Epithelial cell of prostate (primary cell): ENCODE measurements at regions not wholly inside any gene's neighbourhood (a gene's known extent, or its start where the extent isn't known, plus 50 kb on each side); places are given as distances from the start of the nearest gene placed in this dataset.

Experiments
- DNase-seq: peaks from one replicate; pipeline ENCODE4 v3.0.0-alpha.2; 2011; ENCODE audit warnings: low read depth, low spot score
- H3K27ac ChIP-seq: fragments of 450-650 bp; 2 replicates; pipeline ENCODE4 v1.5.1; 2017; ENCODE audit warnings: mild to moderate bottlenecking

DNA sequence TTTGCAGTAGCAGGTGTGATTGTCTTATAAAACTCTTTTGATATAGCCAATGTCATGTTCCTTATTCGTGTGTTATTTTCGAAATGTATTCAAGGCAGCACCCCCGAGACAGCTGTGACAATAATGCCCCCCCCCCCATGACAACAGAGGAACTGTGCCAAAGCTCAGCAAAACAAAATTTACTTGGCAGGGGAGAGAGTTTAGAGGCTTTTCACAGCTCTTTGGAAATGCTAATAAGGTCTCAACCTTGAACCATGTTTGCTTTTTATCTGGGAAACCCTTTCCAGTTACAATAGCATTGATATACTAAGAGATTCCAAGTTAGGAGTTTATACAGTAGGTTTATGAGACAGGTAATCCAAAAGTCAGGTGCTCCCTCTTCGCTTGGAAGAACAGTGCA lies 56.4 kb upstream of the USP44 start:
- peak overlapping the region; percentile 78 for H3K27ac ChIP-seq
- no peak for DNase-seq

GRCh38 chr12:95605875-95606274 lies 54.6 kb upstream of the USP44 start:
- no peak for DNase-seq
- no peak overlapping the region for H3K27ac ChIP-seq

DNA sequence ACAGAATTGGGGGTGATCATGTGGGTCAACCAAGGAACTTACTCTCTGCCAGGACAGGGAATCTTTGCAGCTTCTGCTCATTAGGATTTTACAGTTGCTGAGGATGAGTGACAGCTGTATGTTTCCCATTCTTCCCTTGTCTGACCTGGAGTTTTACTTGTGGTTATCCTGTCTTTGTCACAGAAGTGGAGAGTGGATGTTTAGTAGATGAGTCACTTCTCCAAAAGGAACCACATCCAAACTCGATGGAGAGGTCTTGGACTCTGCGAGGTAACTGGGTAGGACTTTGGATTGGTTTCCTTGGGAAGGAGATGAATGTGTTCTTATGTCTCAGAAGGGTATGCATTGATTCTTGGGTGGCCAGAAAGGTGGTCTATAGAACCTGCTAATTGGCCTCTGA lies 53.8 kb upstream of the USP44 start:
- H3K27ac ChIP-seq, result no peak overlapping the region
- no peak for DNase-seq

DNA sequence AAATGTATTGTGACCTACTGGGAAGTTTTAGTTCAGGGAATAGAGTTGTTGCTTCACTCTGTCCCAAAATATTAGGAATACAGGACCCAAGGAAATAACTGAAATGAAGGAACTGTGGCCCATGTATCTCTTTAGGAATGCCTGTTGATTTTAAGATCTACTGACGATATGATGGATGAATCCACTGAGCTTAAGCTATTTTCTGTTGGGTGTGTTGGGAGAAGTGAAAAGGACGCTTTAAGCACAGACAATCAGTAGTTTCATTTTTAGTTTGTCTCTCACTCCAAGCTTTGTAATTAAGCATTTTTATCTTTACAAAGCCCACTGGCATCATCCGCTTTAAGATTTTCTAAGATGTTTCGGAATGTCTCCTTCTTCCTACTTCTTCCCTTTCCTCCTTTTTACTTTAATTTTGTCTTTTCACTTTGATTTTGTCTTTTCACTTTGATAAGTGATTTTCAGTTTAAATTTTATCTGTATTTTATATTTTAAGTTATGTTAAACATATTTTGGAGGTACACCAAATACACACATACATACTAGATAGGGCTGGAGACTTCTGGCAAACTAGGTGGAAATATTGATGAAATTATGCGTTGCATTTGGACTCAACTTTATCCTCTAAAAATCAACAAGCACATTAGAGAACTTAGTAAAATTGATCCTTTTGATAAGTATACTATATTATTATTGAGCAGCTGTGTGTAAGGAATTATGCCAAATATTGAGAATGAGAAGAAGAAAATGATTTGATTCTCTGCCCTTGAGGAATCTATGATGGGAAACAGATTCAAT lies 52.3 kb upstream of the USP44 start:
- no peak overlapping the region for H3K27ac ChIP-seq
- DNase-seq, result no peak

DNA sequence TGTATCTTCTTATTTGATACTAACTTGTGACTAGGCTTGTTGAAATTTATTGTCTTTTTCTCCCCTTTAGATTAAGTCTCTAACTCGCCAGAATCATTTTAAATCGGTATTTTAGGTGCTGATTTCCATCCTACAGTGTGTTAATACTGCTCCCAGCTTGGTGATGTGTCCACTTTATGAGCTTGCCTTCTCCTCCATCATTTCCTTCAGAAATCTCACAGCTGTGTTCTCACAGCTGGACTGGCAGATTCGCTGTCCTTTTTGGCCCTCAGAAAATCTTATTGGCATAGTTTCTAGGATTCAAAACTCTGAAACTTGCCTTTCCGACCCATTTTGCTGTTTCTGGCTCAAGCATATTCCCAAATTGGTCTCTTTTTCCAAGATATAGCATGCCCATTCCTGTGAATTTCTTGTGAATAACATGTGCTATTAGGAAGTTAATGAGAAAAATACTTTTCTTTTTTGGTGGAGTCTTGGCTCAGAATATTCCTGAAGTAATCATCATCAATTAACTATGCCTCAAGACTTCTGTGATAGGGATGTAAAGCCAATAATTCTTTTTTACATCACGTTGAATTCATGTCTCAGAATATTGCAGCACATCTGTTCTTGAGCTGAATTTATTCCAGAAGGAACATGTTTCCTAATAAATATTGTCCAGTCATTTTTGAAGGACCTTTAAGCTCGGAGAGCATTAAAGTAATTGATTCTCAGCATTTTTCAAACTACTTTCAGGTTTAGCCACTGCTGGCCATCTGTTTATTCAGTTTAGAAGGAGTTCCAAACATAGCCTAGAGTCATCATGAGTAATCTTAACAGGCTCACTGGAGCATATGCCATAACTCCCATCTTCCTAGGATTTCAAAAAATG lies 50.0 kb upstream of the USP44 start:
- no peak overlapping the region for H3K27ac ChIP-seq
- no peak for DNase-seq
